ENCODE measurements at regions not wholly inside any gene's neighbourhood (a gene's known extent, or its start where the extent isn't known, plus 50 kb on each side); places are given as distances from the start of the nearest gene placed in this dataset.

DNA sequence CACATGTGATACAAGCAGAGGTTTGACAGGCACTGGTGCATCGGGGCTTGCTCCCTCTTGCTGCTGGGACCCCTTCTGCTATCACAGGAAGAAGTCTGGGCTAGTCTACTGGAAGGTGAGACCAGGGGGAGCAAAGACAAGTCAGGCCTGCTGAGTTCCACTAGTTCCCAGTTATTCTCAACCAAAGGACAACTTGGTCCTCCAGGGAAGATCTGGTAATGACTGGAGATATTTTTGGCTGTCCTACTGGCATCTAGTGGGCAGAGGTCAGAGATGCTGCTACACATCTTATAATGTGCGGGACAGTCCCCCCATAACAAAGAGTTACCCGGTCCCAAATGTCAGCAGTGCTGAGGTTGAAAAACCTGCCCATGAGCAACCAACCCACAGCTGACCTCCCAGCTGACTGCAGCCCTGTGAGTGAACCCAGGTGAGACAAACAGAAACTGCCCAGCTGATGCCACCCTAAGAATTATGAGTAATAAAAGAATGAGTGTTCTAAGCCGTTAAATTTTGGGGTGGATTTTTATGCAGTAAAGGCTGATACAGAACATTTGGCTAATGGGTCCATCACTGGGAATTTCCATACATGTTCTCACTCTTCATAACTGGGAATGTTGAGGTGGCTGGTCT lies 71.6 kb downstream of the NENF start:
- TF ChIP-seq, protein P1, sequence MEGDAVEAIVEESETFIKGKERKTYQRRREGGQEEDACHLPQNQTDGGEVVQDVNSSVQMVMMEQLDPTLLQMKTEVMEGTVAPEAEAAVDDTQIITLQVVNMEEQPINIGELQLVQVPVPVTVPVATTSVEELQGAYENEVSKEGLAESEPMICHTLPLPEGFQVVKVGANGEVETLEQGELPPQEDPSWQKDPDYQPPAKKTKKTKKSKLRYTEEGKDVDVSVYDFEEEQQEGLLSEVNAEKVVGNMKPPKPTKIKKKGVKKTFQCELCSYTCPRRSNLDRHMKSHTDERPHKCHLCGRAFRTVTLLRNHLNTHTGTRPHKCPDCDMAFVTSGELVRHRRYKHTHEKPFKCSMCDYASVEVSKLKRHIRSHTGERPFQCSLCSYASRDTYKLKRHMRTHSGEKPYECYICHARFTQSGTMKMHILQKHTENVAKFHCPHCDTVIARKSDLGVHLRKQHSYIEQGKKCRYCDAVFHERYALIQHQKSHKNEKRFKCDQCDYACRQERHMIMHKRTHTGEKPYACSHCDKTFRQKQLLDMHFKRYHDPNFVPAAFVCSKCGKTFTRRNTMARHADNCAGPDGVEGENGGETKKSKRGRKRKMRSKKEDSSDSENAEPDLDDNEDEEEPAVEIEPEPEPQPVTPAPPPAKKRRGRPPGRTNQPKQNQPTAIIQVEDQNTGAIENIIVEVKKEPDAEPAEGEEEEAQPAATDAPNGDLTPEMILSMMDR (IDR thresholded peaks at IDR 0.05; ENCODE audit: insufficient read depth, low read length, poor library complexity, severe bottlenecking), result no peak
- no peak for TF ChIP-seq EZH2phosphoT487 (conservative IDR thresholded peaks at IDR 0.05; ENCODE audit: low read length)

Data from SU-DHL-6 (cell line).